K562 (cell line): ENCODE measurements at regions not wholly inside any gene's neighbourhood (a gene's known extent, or its start where the extent isn't known, plus 50 kb on each side); places are given as distances from the start of the nearest gene placed in this dataset.
A peak's percentile ranks its signal among the peaks of the same experiment; 100 is the strongest.

Experiments used
- ARID2 ChIP-seq: fragments of 450-650 bp; IDR thresholded peaks from 2 replicates; pipeline ENCODE4 v1.6.1; 2017; ENCODE audit warnings: antibody characterized with exemption, mild to moderate bottlenecking
- CCNT2 ChIP-seq: IDR thresholded peaks from 2 replicates; pipeline ENCODE4 v1.6.1; 2011; ENCODE audit warnings: borderline replicate concordance, low read depth, mild to moderate bottlenecking, moderate library complexity, mixed read lengths, low read length; ENCODE audit not compliant: insufficient read length; ENCODE audit errors: extremely low read depth
- FOSL1 ChIP-seq: fragments of 200-800 bp; sonication (Bioruptor generic); conservative IDR thresholded peaks from 2 replicates; pipeline ENCODE4 v1.6.1; 2016; ENCODE audit warnings: missing genetic modification characterization, missing compliant biosample characterization
- FOXK2 ChIP-seq, 2 experiments: fragments of 450-650 bp; IDR thresholded peaks in 1 of 2; conservative IDR thresholded peaks in 1 of 2; 2 replicates each; pipeline ENCODE4 v1.6.1; 2016; ENCODE audit warnings: low read depth in 2 of 2, mild to moderate bottlenecking in 1 of 2
- MTA2 ChIP-seq: fragments of 450-650 bp; IDR thresholded peaks from 2 replicates; pipeline ENCODE4 v1.6.1; 2016; ENCODE audit warnings: low read depth
- MYC ChIP-seq, 2 experiments: fragments of 250-450 bp in 1 of 2; sonication (Bioruptor Pico) in 1 of 2; IDR thresholded peaks; 2 replicates each; pipeline versions ENCODE4 v1.5.1 to v1.6.1; 2012 to 2021; ENCODE audit warnings: low read depth in 2 of 2, borderline replicate concordance in 1 of 2, improper control_type of control experiment in 1 of 2, low read length in 1 of 2, mild to moderate bottlenecking in 1 of 2, moderate library complexity in 1 of 2
- PKNOX1 ChIP-seq: fragments of 450-650 bp; IDR thresholded peaks from 2 replicates; pipeline ENCODE4 v1.6.1; 2016
- RERE ChIP-seq: sonication (generic); formaldehyde crosslinking; IDR thresholded peaks from 2 replicates; pipeline ENCODE4 v1.8.0; 2023; ENCODE audit warnings: missing genetic modification reagents, mild to moderate bottlenecking, borderline replicate concordance
- SRSF9 ChIP-seq: fragments of 200-400 bp; formaldehyde crosslinking; IDR thresholded peaks from 2 replicates; pipeline ENCODE4 v1.6.1; 2017; ENCODE audit warnings: low read depth, low read length, borderline replicate concordance
- ZBTB49 ChIP-seq: sonication (generic); formaldehyde crosslinking; IDR thresholded peaks from 2 replicates; pipeline ENCODE4 v1.8.0; 2022; ENCODE audit warnings: missing genetic modification reagents, mild to moderate bottlenecking, borderline replicate concordance
- ZNF507 ChIP-seq: conservative IDR thresholded peaks from 2 replicates; pipeline ENCODE4 v1.6.1; 2017; ENCODE audit warnings: missing genetic modification characterization, missing compliant biosample characterization
- ZNF609 ChIP-seq: sonication (generic); formaldehyde crosslinking; IDR thresholded peaks from 2 replicates; pipeline ENCODE4 v1.8.1; 2023; ENCODE audit warnings: missing genetic modification reagents, mild to moderate bottlenecking, borderline replicate concordance

GRCh38 chr6:10237298-10238038 is 177.4 kb downstream of the TFAP2A start (continued):
- TF ChIP-seq ZBTB49 (CRISPR knock-in tag) (no peak), FOSL1 (tag) (0 out of 2 replicates have a peak, but pooled peaks have one; percentile 26), ZNF507 (no peak), ZNF609 (no peak), FOXK2 (conservative IDR thresholded peaks at IDR 0.05 in 1 of 2, IDR thresholded peaks at IDR 0.05 in 1 of 2; ENCODE audit: low read depth in 2 of 2) (no peak), MTA2 (no peak), MYC (IDR thresholded peaks at IDR 0.05; ENCODE audit: low read depth, low read length) (no peak), MYC (CRISPR knock-in tag; IDR thresholded peaks at IDR 0.05; ENCODE audit: borderline replicate concordance, low read depth) (no peak), CCNT2 (no peak), PKNOX1 (no peak), SRSF9 (no peak), ARID2 (no peak), RERE (CRISPR knock-in tag) (no peak)
